ENCODE measurements at regions not wholly inside any gene's neighbourhood (a gene's known extent, or its start where the extent isn't known, plus 50 kb on each side); places are given as distances from the start of the nearest gene placed in this dataset.
A peak's percentile ranks its signal among the peaks of the same experiment; 100 is the strongest.

DNA sequence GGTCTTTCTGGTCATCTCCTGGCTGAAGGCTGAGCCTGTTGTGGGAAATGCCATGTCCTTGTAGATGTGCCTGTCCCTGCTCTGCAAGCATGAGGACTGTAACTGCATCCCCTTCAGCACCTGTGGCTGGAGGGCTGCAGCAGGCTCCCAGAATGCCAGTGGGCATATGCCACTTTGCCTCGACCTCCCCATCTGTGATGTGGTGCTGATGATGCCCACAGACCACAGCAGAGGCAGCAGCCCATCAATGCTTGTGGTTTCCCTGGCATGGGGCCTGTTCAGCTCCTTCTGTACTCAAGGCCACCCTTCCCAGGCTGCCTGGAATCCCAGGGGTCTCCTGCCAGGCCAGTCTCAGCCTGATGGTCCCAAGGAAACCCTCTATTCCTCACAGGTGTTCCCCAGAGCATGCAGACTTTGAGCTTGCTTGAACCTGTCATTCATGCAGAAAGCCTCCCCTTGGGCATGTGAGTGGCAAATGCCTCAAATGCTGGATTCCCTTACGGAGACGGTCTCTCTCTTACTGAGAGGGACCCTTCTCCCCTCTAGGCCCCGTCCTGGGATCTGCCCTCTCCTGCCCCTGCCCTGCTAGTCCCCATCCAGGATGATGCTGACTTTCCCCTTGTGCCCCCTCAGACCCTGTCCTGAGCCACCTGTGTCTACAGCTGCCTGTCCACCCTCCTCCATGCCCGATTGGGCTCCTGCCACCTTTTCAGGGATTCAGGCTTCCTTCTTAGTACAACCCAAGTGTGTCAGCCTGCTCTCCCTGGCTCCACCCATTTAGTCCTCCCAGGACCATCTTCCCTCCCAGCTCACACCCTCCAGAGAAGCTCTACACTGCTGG, 50.9 kb upstream of the ANTXRL start:
- H3K36me3 ChIP-seq (ENCODE audit: control insufficient read depth in 2 of 2, insufficient read depth in 1 of 2, low read length in 2 of 2), result no peaks in the 10 kb centered on the region
- TF ChIP-seq ZNF10 (tag by site-specific recombination; IDR thresholded peaks at IDR 0.05) (no peak), ZNF585B (tag by site-specific recombination; IDR thresholded peaks at IDR 0.05) (0 out of 2 replicates have a peak, but pooled peaks have one; percentile 8), ZNF791 (tag by site-specific recombination; IDR thresholded peaks at IDR 0.05) (no peak), ZIC2 (tag by site-specific recombination; IDR thresholded peaks at IDR 0.05) (no peak)
- POLR2A ChIA-PET, result no interaction called here
- no peaks in the 10 kb centered on the region for H3K4me1 ChIP-seq (ENCODE audit: control insufficient read depth, insufficient read depth, low read length)
- CTCF ChIA-PET, result interaction anchor here (0.6 kb wide), 1 partner anchor 29 kb away, joined by 4 read pairs; no protein-coding TSS in a partner anchor
- H3K4me3 ChIP-seq (ENCODE audit: low read depth, low read length), result no peak overlapping the region
- no peak overlapping the region for H3K27ac ChIP-seq (ENCODE audit: extremely low read depth, low read depth, low read length)
- no peaks in the 10 kb centered on the region for H3K9me3 ChIP-seq (ENCODE audit: control insufficient read depth, insufficient read depth, low read depth, low read length)

GRCh38 chr10:46236546-46236887, 50.3 kb upstream of the ANTXRL start:
- Histone ChIP-seq H3K4me3 (ENCODE audit: low read depth, low read length) (no peak overlapping the region), H3K36me3 (ENCODE audit: control insufficient read depth in 2 of 2, insufficient read depth in 1 of 2, low read length in 2 of 2) (no peaks in the 10 kb centered on the region), H3K27ac (ENCODE audit: extremely low read depth, low read depth, low read length) (no peak overlapping the region), H3K4me1 (ENCODE audit: control insufficient read depth, insufficient read depth, low read length) (no peaks in the 10 kb centered on the region), H3K9me3 (ENCODE audit: control insufficient read depth, insufficient read depth, low read depth, low read length) (no peaks in the 10 kb centered on the region)
- ChIA-PET CTCF (no interaction called here), POLR2A (no interaction called here)
- TF ChIP-seq ZNF138 (tag by site-specific recombination; IDR thresholded peaks at IDR 0.05; ENCODE audit: borderline replicate concordance) (no peak), TRIM28 (IDR thresholded peaks at IDR 0.05; ENCODE audit: borderline replicate concordance, low read length) (no peak), ZNF404 (tag by site-specific recombination; IDR thresholded peaks at IDR 0.05) (no peak), ZNF214 (tag by site-specific recombination; IDR thresholded peaks at IDR 0.05; ENCODE audit: borderline replicate concordance) (no peak), ZBTB48 (tag by site-specific recombination; IDR thresholded peaks at IDR 0.05) (no peak), ZNF768 (tag by site-specific recombination; IDR thresholded peaks at IDR 0.05) (no peak), ZNF202 (tag by site-specific recombination; IDR thresholded peaks at IDR 0.05; ENCODE audit: borderline replicate concordance) (no peak), HOXA7 (CRISPR knock-in tag; IDR thresholded peaks at IDR 0.05; ENCODE audit: borderline replicate concordance) (no peak), ZNF561 (tag by site-specific recombination; IDR thresholded peaks at IDR 0.05; ENCODE audit: borderline replicate concordance) (no peak), KLF1 (tag by site-specific recombination; IDR thresholded peaks at IDR 0.05) (no peak), ZNF830 (tag by site-specific recombination; IDR thresholded peaks at IDR 0.05; ENCODE audit: low read depth) (no peak), ZIC2 (tag by site-specific recombination; IDR thresholded peaks at IDR 0.05) (no peak)
- TF ChIP-seq, protein P1, sequence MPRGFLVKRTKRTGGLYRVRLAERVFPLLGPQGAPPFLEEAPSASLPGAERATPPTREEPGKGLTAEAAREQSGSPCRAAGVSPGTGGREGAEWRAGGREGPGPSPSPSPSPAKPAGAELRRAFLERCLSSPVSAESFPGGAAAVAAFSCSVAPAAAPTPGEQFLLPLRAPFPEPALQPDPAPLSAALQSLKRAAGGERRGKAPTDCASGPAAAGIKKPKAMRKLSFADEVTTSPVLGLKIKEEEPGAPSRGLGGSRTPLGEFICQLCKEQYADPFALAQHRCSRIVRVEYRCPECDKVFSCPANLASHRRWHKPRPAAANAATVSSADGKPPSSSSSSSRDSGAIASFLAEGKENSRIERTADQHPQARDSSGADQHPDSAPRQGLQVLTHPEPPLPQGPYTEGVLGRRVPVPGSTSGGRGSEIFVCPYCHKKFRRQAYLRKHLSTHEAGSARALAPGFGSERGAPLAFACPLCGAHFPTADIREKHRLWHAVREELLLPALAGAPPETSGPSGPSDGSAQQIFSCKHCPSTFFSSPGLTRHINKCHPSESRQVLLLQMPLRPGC (tag by site-specific recombination; IDR thresholded peaks at IDR 0.05), result no peak

DNA sequence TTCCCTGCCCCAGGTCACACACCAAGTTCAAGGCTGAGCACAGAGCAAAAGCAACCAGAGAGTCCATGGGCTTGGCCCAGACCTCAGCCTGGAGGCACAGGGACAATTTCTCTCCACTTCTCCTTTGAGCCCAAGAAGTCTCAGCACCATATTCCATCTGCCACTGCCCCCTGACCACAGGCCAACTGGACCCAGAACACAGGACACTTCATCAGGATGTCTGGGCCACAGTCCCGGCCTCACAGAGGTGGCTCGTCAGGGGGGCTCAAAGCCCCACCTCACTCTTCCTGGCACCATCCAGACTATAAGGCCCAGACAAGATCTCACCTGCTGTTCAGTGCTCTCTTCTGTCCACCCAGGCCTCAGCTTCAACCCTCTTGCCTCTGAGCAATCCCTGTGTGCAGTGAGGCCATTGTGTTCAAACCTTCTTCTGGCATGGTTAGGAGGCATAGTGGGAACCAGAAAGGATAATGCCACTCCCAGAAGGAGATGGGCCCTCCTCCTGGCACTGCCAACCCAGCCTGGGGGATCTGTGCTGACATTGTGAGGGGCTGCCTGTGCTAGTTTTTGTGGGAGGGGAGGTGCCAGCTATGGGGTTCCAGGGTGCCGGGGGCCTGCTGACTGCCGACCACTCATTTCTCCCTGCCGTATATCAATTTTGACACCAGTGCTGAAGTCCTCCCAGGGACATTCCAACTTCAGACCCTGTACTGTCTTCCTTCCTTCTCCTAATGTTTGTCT, 49.7 kb upstream of the ANTXRL start:
- TF ChIP-seq ZNF18 (tag by site-specific recombination; IDR thresholded peaks at IDR 0.05), result no peak
- TF ChIP-seq, protein P2, sequence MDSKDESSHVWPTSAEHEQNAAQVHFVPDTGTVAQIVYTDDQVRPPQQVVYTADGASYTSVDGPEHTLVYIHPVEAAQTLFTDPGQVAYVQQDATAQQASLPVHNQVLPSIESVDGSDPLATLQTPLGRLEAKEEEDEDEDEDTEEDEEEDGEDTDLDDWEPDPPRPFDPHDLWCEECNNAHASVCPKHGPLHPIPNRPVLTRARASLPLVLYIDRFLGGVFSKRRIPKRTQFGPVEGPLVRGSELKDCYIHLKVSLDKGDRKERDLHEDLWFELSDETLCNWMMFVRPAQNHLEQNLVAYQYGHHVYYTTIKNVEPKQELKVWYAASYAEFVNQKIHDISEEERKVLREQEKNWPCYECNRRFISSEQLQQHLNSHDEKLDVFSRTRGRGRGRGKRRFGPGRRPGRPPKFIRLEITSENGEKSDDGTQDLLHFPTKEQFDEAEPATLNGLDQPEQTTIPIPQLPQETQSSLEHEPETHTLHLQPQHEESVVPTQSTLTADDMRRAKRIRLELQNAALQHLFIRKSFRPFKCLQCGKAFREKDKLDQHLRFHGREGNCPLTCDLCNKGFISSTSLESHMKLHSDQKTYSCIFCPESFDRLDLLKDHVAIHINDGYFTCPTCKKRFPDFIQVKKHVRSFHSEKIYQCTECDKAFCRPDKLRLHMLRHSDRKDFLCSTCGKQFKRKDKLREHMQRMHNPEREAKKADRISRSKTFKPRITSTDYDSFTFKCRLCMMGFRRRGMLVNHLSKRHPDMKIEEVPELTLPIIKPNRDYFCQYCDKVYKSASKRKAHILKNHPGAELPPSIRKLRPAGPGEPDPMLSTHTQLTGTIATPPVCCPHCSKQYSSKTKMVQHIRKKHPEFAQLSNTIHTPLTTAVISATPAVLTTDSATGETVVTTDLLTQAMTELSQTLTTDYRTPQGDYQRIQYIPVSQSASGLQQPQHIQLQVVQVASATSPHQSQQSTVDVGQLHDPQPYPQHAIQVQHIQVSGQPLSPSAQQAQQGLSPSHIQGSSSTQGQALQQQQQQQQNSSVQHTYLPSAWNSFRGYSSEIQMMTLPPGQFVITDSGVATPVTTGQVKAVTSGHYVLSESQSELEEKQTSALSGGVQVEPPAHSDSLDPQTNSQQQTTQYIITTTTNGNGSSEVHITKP (tag by site-specific recombination; IDR thresholded peaks at IDR 0.05), result no peak
- no peak for TF ChIP-seq ZNF433 (tag by site-specific recombination; IDR thresholded peaks at IDR 0.05; ENCODE audit: low read depth)
- TF ChIP-seq ZNF335 (tag by site-specific recombination; conservative IDR thresholded peaks at IDR 0.05), result no peak
- TF ChIP-seq ZNF2 (tag by site-specific recombination; IDR thresholded peaks at IDR 0.05), result no peak
- ChIA-PET CTCF (no interaction called here), POLR2A (no interaction called here)
- no peaks in the 10 kb centered on the region for H3K4me1 ChIP-seq (ENCODE audit: control insufficient read depth, insufficient read depth, low read length)
- no peak overlapping the region for H3K4me3 ChIP-seq (ENCODE audit: low read depth, low read length)
- no peaks in the 10 kb centered on the region for H3K9me3 ChIP-seq (ENCODE audit: control insufficient read depth, insufficient read depth, low read depth, low read length)
- no peak overlapping the region for H3K27ac ChIP-seq (ENCODE audit: extremely low read depth, low read depth, low read length)
- no peaks in the 10 kb centered on the region for H3K36me3 ChIP-seq (ENCODE audit: control insufficient read depth in 2 of 2, insufficient read depth in 1 of 2, low read length in 2 of 2)

Measured in HEK293 (cell line).